ENCODE measurements at regions not wholly inside any gene's neighbourhood (a gene's known extent, or its start where the extent isn't known, plus 50 kb on each side); places are given as distances from the start of the nearest gene placed in this dataset.

- POLR2A ChIA-PET (ENCODE audit: low non-redundant PET) = no interaction called here
- TF ChIP-seq CTCF (conservative IDR thresholded peaks at IDR 0.05; ENCODE audit: low read depth) = no peak
- CTCF ChIA-PET = no interaction called here
Observed at GRCh38 chr10:2825841-2826240, 241.5 kb upstream of the PFKP start.

GRCh38 chr10:2817940-2818636 lies 249.3 kb upstream of the PFKP start:
- H3K27ac ChIP-seq = no peak overlapping the region
- DNase-seq (ENCODE audit: low spot score) = no peak
- ChIA-PET CTCF (no interaction called here), POLR2A (ENCODE audit: low non-redundant PET) (no interaction called here)
- no peak for TF ChIP-seq CTCF (conservative IDR thresholded peaks at IDR 0.05; ENCODE audit: low read depth)

More at GRCh38 chr10:2825841-2826240, 241.5 kb upstream of the PFKP start:
- no peak for DNase-seq (ENCODE audit: low spot score)
- H3K27ac ChIP-seq = no peak overlapping the region

GRCh38 chr10:2813693-2814092 lies 253.7 kb upstream of the PFKP start:
- no peak for DNase-seq (ENCODE audit: low spot score)
- CTCF ChIA-PET = no interaction called here
- H3K27ac ChIP-seq = no peak overlapping the region
- no peak for TF ChIP-seq CTCF (conservative IDR thresholded peaks at IDR 0.05; ENCODE audit: low read depth)
- POLR2A ChIA-PET (ENCODE audit: low non-redundant PET) = no interaction called here

GRCh38 chr10:2813286-2813685 lies 254.1 kb upstream of the PFKP start:
- ChIA-PET CTCF (no interaction called here), POLR2A (ENCODE audit: low non-redundant PET) (no interaction called here)
- H3K27ac ChIP-seq = no peak overlapping the region
- TF ChIP-seq CTCF (conservative IDR thresholded peaks at IDR 0.05; ENCODE audit: low read depth) = no peak
- no peak for DNase-seq (ENCODE audit: low spot score)

GRCh38 chr10:2812631-2813030 lies 254.7 kb upstream of the PFKP start:
- no peak for DNase-seq (ENCODE audit: low spot score)
- ChIA-PET POLR2A (ENCODE audit: low non-redundant PET) (no interaction called here), CTCF (interaction anchor here (0.6 kb wide), 1 partner anchor 170 kb away, joined by 7 read pairs; no protein-coding TSS in a partner anchor)
- no peak overlapping the region for H3K27ac ChIP-seq
- TF ChIP-seq CTCF (conservative IDR thresholded peaks at IDR 0.05; ENCODE audit: low read depth) = no peak

GRCh38 chr10:2800178-2800577 lies 267.2 kb upstream of the PFKP start:
- no peak overlapping the region for H3K27ac ChIP-seq
- ChIA-PET CTCF (interaction anchor here (0.6 kb wide), 1 partner anchor 108 kb away, joined by 4 read pairs; no protein-coding TSS in a partner anchor), POLR2A (ENCODE audit: low non-redundant PET) (no interaction called here)
- DNase-seq (ENCODE audit: low spot score) = no peak
- TF ChIP-seq CTCF (conservative IDR thresholded peaks at IDR 0.05; ENCODE audit: low read depth) = no peak
